ENCODE measurements at regions not wholly inside any gene's neighbourhood (a gene's known extent, or its start where the extent isn't known, plus 50 kb on each side); places are given as distances from the start of the nearest gene placed in this dataset.

GRCh38 chr6:33950891-33951889 is 147.4 kb upstream of the MLN start:
- DNase-seq (ENCODE audit: low spot score), result no peak

GRCh38 chr6:33950472-33950881 is 146.7 kb upstream of the MLN start:
- no peak for DNase-seq (ENCODE audit: low spot score)

GRCh38 chr6:33949877-33950435 is 146.2 kb upstream of the MLN start:
- no peak for DNase-seq (ENCODE audit: low spot score)

- DNase-seq (ENCODE audit: low spot score), result no peak
These were observed 145.3 kb upstream of the MLN start for GRCh38 chr6:33949111-33949510.

GRCh38 chr6:33947916-33948594 is 144.3 kb upstream of the MLN start:
- DNase-seq (ENCODE audit: low spot score), result no peak

GRCh38 chr6:33947047-33947446 is 143.2 kb upstream of the MLN start:
- no peak for DNase-seq (ENCODE audit: low spot score)

GRCh38 chr6:33945931-33946330 is 142.1 kb upstream of the MLN start:
- no peak for DNase-seq (ENCODE audit: low spot score)

- no peak for DNase-seq (ENCODE audit: low spot score)
These were observed 141.0 kb upstream of the MLN start for GRCh38 chr6:33944686-33945411.

GRCh38 chr6:33936886-33937285 is 133.1 kb upstream of the MLN start:
- DNase-seq (ENCODE audit: low spot score), result no peak

GRCh38 chr6:33935439-33936080 is 131.8 kb upstream of the MLN start:
- no peak for DNase-seq (ENCODE audit: low spot score)

- no peak for DNase-seq (ENCODE audit: low spot score)
These were observed 131.0 kb upstream of the MLN start for GRCh38 chr6:33934731-33935270.

GRCh38 chr6:33933101-33933500 is 129.3 kb upstream of the MLN start:
- DNase-seq (ENCODE audit: low spot score), result no peak

GRCh38 chr6:33931799-33932198 is 128.0 kb upstream of the MLN start:
- no peak for DNase-seq (ENCODE audit: low spot score)

- peak; percentile 32 for DNase-seq (ENCODE audit: low spot score)
These were observed 125.9 kb upstream of the MLN start for GRCh38 chr6:33929575-33930288.

- DNase-seq (ENCODE audit: low spot score), result peak; percentile 93
These were observed 123.8 kb upstream of the MLN start for GRCh38 chr6:33927616-33928015.

GRCh38 chr6:33927112-33927511 is 123.3 kb upstream of the MLN start:
- DNase-seq (ENCODE audit: low spot score), result no peak

- DNase-seq (ENCODE audit: low spot score), result no peak
These were observed 122.6 kb upstream of the MLN start for GRCh38 chr6:33926451-33926850.

GRCh38 chr6:33925936-33926335 is 122.1 kb upstream of the MLN start:
- DNase-seq (ENCODE audit: low spot score), result no peak

GRCh38 chr6:33925210-33925609 is 121.4 kb upstream of the MLN start:
- no peak for DNase-seq (ENCODE audit: low spot score)

GRCh38 chr6:33924681-33925080 is 120.9 kb upstream of the MLN start:
- DNase-seq (ENCODE audit: low spot score), result no peak

Data from AG08395 (cell line).